ENCODE measurements at regions not wholly inside any gene's neighbourhood (a gene's known extent, or its start where the extent isn't known, plus 50 kb on each side); places are given as distances from the start of the nearest gene placed in this dataset.

GRCh38 chr5:29170599-29170998 is 2022.9 kb upstream of the CDH6 start:
- no peak overlapping the region for H2BK120ac ChIP-seq (ENCODE audit: low read depth, low read length, poor library complexity, severe bottlenecking)
- Mint-ChIP-seq H3K27ac (no peak overlapping the region), H3K27me3 (ENCODE audit: low read depth) (no peaks in the 10 kb centered on the region), H3K4me1 (peaks cover 6 to 11% of the 10 kb centered on the region in 2 experiments; a peak in 3 of 4 replicates), H3K9me3 (no peaks in the 10 kb centered on the region), H3K36me3 (ENCODE audit: insufficient read depth in 1 of 3, low read depth in 3 of 3) (peaks cover 0 to 1% (median 0%) of the 10 kb centered on the region in 3 experiments; a peak in 2 of 7 replicates), H3K4me3 (no peak overlapping the region)
- H3K4me1 ChIP-seq (ENCODE audit: insufficient read depth, low read length): no peaks in the 10 kb centered on the region; the same call in 1 of the 2 replicates
- no peak for TF ChIP-seq CTCF (conservative IDR thresholded peaks at IDR 0.05)
- H3K4ac ChIP-seq (ENCODE audit: low read depth, low read length): no peak overlapping the region
- no peak overlapping the region for H4K91ac ChIP-seq (ENCODE audit: insufficient read length, low read depth, low read length)
- no peak overlapping the region for H3K18ac ChIP-seq (ENCODE audit: insufficient read length, low read depth, low read length)
- no peak overlapping the region for H2BK20ac ChIP-seq (ENCODE audit: low read depth, low read length, poor library complexity, severe bottlenecking)
- H3K56ac ChIP-seq (ENCODE audit: insufficient read length, low read depth, low read length): no peak overlapping the region
- no peak overlapping the region for H3K9ac ChIP-seq (ENCODE audit: extremely low read depth, insufficient read length, low read length)
- no peaks in the 10 kb centered on the region for H3K79me2 ChIP-seq (ENCODE audit: insufficient read depth, low read length)
- H3K14ac ChIP-seq (ENCODE audit: insufficient read depth, low read length): no peak overlapping the region
- no peak overlapping the region for H3K27ac ChIP-seq (ENCODE audit: insufficient read length, low read depth, low read length)
- no peak for DNase-seq
- no peak overlapping the region for H3K4me2 ChIP-seq (ENCODE audit: insufficient read depth, insufficient read length, low read length)
- no CpG with 5 or more reads among the region's 1 CpG for WGBS (ENCODE audit: extremely low coverage, insufficient read length, low lambda C conversion rate)
- no peak overlapping the region for H2AK5ac ChIP-seq (ENCODE audit: insufficient read length, low read length)
- no peak overlapping the region for H4K5ac ChIP-seq (ENCODE audit: insufficient read length, low read depth, low read length)
- H3K23ac ChIP-seq (ENCODE audit: insufficient read length, low read depth, low read length): no peak overlapping the region
- H2BK15ac ChIP-seq (ENCODE audit: low read depth, low read length): no peak overlapping the region
- no peaks in the 10 kb centered on the region for H3K79me1 ChIP-seq (ENCODE audit: insufficient read depth, low read depth, low read length, poor library complexity, severe bottlenecking)
- H4K20me1 ChIP-seq (ENCODE audit: control insufficient read depth, insufficient read depth, insufficient read length): no peaks in the 10 kb centered on the region
- no peaks in the 10 kb centered on the region for H3K9me3 ChIP-seq (ENCODE audit: control insufficient read depth, low read depth, low read length)
- no peak overlapping the region for H2BK12ac ChIP-seq (ENCODE audit: insufficient read length, low read depth, low read length)
- H2BK5ac ChIP-seq (ENCODE audit: insufficient read length, low read length): no peak overlapping the region
- no peaks in the 10 kb centered on the region for H3K23me2 ChIP-seq (ENCODE audit: insufficient read length, low read depth, low read length, poor library complexity, severe bottlenecking)
- H3T11ph ChIP-seq (ENCODE audit: low read length): no peak overlapping the region
- no peaks in the 10 kb centered on the region for H3K27me3 ChIP-seq (ENCODE audit: insufficient read depth, low read length)
- no peak overlapping the region for H2AFZ ChIP-seq (ENCODE audit: low read length)
- no peak overlapping the region for H4K8ac ChIP-seq (replicated peaks; ENCODE audit: insufficient read length, low read depth, low read length)

Measured in H9 (cell line).